Panc1 (cell line): ENCODE measurements at regions not wholly inside any gene's neighbourhood (a gene's known extent, or its start where the extent isn't known, plus 50 kb on each side); places are given as distances from the start of the nearest gene placed in this dataset.

Experiments used
- ATAC-seq: fragments of 200-7000 bp; cut with Tn5 transposase; 2 replicates; pipeline ENCODE4 v1.9.1; 2020; ENCODE audit warnings: mild to moderate bottlenecking, moderate library complexity
- BruUV-seq: library from RNA; stranded (reverse); fragments of 400-500 nt; replicated peaks from 2 replicates; lab custom pipeline; 2021; lab: Mats Ljungman, UMichigan
- CTCF ChIA-PET: fragments of 300-600 bp; sonication (Branson Sonifier 250); formaldehyde crosslinking; loops from one replicate; lab custom pipeline; 2022; ENCODE audit warnings: antibody characterized with exemption; lab: Charles Lee
- POLR2A ChIA-PET: fragments of 300-600 bp; sonication (Branson Sonifier 250); formaldehyde crosslinking; loops from one replicate; lab custom pipeline; 2022; ENCODE audit warnings: antibody characterized with exemption; lab: Charles Lee
- DNase-seq: peaks from one replicate; pipeline ENCODE4 v3.0.0-alpha.2; 2010; ENCODE audit warnings: low read depth, low spot score
- H3K27ac ChIP-seq: 2 replicates; pipeline ENCODE4 v1.5.1; 2011; ENCODE audit warnings: mild to moderate bottlenecking, low read length, inconsistent platforms
- H3K27me3 ChIP-seq: fragments of 200-500 bp; sonication (Bioruptor generic); 2 replicates; pipeline ENCODE4 v1.6.0; 2014; ENCODE audit warnings: low read length, inconsistent platforms; ENCODE audit not compliant: control insufficient read depth, insufficient read depth
- H3K36me3 ChIP-seq: fragments of 200-500 bp; sonication (Bioruptor generic); 2 replicates; pipeline ENCODE4 v1.5.1; 2014; ENCODE audit warnings: inconsistent platforms, mild to moderate bottlenecking, low read length, moderate library complexity; ENCODE audit not compliant: control insufficient read depth, insufficient read depth
- H3K4me1 ChIP-seq: 2 replicates; pipeline ENCODE4 v1.5.1; 2011; ENCODE audit warnings: inconsistent platforms, mild to moderate bottlenecking, low read length, moderate library complexity; ENCODE audit not compliant: control insufficient read depth, insufficient read depth
- H3K4me3 ChIP-seq, 2 experiments: 2 replicates each; pipeline ENCODE4 v1.5.1; 2011 to 2012; ENCODE audit warnings: low read depth in 2 of 2, low read length in 2 of 2, mild to moderate bottlenecking in 2 of 2, inconsistent platforms in 1 of 2, moderate library complexity in 1 of 2
- H3K9me3 ChIP-seq: fragments of 200-500 bp; sonication (Bioruptor generic); 2 replicates; pipeline ENCODE4 v1.5.1; 2014; ENCODE audit warnings: low read depth, mild to moderate bottlenecking, inconsistent platforms, low read length, moderate library complexity; ENCODE audit not compliant: control insufficient read depth, insufficient read depth
- CTCF ChIP-seq: fragments of 450-650 bp; IDR thresholded peaks from 2 replicates; pipeline ENCODE4 v1.5.1; 2017; ENCODE audit warnings: mild to moderate bottlenecking
- POLR2AphosphoS5 ChIP-seq: IDR thresholded peaks from 2 replicates; pipeline ENCODE4 v1.6.1; 2012; ENCODE audit warnings: mild to moderate bottlenecking, low read depth, low read length, moderate library complexity
- REST ChIP-seq, 2 experiments: IDR thresholded peaks; 2 replicates each; pipeline ENCODE4 v1.6.1; 2011 to 2012; ENCODE audit warnings: low read depth in 2 of 2, control low read depth in 1 of 2, low read length in 1 of 2, mild to moderate bottlenecking in 1 of 2, moderate library complexity in 1 of 2; ENCODE audit not compliant: insufficient read depth in 1 of 2
- SIN3A ChIP-seq: IDR thresholded peaks from 2 replicates; pipeline ENCODE4 v1.6.1; 2012; ENCODE audit warnings: low read depth, mild to moderate bottlenecking, low read length, moderate library complexity, borderline replicate concordance; ENCODE audit not compliant: insufficient read depth
- TCF7L2 ChIP-seq: IDR thresholded peaks from 2 replicates; pipeline ENCODE4 v1.6.1; 2011; ENCODE audit warnings: mild to moderate bottlenecking, low read depth, low read length, inconsistent platforms
- in situ Hi-C: cut with HindIII; loops from 2 replicates; pipeline ENCODE4 v1.10.0; 2016; ENCODE audit warnings: low sequenced_read_pairs, low pct_unique_long_range_greater_than_20kb
- intact Hi-C: fragments of 100-400 bp; cut with micrococcal nuclease; formaldehyde crosslinking; loops from one replicate; pipeline ENCODE4 v1.10.0; 2022; ENCODE audit not compliant: unreplicated experiment

GRCh38 chr4:11525085-11525484 is 96.4 kb upstream of the HS3ST1 start:
- intact Hi-C loops (no loop called here), in situ Hi-C loops (no loop called here)
- ATAC-seq, result no peak
- DNase-seq, result no peak
- no peak overlapping the region for H3K27ac ChIP-seq
- no peaks in the 10 kb centered on the region for H3K9me3 ChIP-seq
- POLR2A ChIA-PET, result no interaction called here
- CTCF ChIA-PET, result no interaction called here
- H3K36me3 ChIP-seq, result no peaks in the 10 kb centered on the region; the same call in 1 of the 2 replicates
- no peaks in the 10 kb centered on the region for H3K4me1 ChIP-seq
- H3K4me3 ChIP-seq, result no peak overlapping the region
- no TSS peak for BruUV-seq
- no peak for TF ChIP-seq POLR2AphosphoS5
- no peak for TF ChIP-seq SIN3A
- TF ChIP-seq TCF7L2, result no peak
- TF ChIP-seq CTCF, result no peak
- no peak for TF ChIP-seq REST (IDR thresholded peaks at IDR 0.05; ENCODE audit: insufficient read depth in 1 of 2, low read depth in 2 of 2, low read length in 1 of 2)
- H3K27me3 ChIP-seq, result no peaks in the 10 kb centered on the region

GRCh38 chr4:11518754-11519153 is 90.1 kb upstream of the HS3ST1 start:
- Histone ChIP-seq H3K9me3 (no peaks in the 10 kb centered on the region), H3K27ac (no peak overlapping the region), H3K4me1 (no peaks in the 10 kb centered on the region), H3K4me3 (no peak overlapping the region), H3K27me3 (no peaks in the 10 kb centered on the region), H3K36me3 (no peaks in the 10 kb centered on the region)
- TF ChIP-seq SIN3A, result no peak
- TF ChIP-seq TCF7L2, result no peak
- no peak for TF ChIP-seq REST (IDR thresholded peaks at IDR 0.05; ENCODE audit: insufficient read depth in 1 of 2, low read depth in 2 of 2, low read length in 1 of 2)
- no TSS peak for BruUV-seq
- CTCF ChIA-PET, result no interaction called here
- intact Hi-C loops, result no loop called here
- ATAC-seq (no peak), DNase-seq (no peak)
- POLR2A ChIA-PET, result no interaction called here
- in situ Hi-C loops, result no loop called here
